Limb (tissue), 2 donors: ENCODE measurements at regions not wholly inside any gene's neighbourhood (a gene's known extent, or its start where the extent isn't known, plus 50 kb on each side); places are given as distances from the start of the nearest gene placed in this dataset.
A peak's percentile ranks its signal among the peaks of the same experiment; 100 is the strongest.
"Not testable (repeated sequence)": the region's sequence is repeated elsewhere in the genome, so short reads cannot be mapped to it uniquely, and the experiment has no call there.

Experiments used
- DNase-seq, 2 donors: peaks; one replicate each; pipeline ENCODE4 v3.0.0-alpha.2; 2016; ENCODE audit errors: extremely low spot score in 2 of 2

DNA sequence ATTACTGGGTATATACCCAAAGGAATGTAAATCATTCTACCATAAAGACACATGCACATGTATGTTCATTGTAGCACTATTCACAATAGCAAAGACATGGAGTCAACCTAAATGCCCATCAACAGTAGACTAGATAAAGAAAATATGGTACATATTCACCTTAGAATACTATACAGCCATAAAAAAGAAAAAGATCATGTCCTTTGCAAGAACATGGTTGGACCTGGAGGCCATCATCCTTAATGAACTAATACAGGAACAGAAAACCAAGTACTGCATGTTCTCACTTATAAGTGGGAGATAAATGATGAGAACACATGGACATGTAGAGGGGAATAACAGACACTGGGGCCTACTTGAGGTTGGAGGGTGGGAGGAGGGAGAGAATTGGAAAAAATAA is 133.2 kb upstream of the RASA1 start:
- DNase-seq: not testable (repeated sequence)

DNA sequence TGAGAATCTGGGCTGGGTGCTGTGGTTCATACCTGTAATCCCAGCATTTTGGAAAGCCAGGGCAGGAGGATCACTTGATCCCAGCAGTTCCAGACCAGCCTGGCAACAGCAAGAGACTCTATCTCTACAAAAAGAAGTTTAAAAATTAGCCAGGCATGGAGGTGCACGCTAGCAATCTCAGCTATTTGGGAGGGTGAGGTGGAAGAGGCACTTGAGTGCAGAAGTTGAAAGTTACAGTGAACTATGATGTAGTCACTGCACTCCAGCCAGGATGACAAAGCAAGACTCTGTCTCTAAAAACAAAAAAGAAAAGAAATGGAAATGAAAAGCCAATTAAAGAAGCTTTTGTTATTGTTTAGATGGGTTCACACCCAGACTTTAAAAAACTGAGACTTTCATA is 131.6 kb upstream of the RASA1 start:
- DNase-seq: no peak

DNA sequence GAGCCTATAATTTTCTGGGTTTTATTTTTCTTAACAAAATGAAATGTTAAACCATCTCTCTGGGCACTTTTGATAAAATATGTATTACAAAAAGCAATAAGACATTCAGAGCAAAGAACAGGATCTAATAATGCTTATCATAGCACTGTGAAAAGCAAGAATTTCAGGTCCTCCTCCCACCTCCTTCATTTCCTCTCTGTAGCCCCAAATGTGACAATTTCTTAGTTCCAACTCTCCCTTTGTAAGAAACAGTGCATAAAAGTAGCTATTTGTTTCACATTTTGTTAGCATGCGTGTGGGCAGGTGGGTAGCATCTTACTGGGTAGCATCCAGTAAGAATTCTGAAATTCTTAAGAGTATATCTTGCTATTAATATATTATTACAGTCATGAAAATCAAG is 130.9 kb upstream of the RASA1 start:
- no peak for DNase-seq

DNA sequence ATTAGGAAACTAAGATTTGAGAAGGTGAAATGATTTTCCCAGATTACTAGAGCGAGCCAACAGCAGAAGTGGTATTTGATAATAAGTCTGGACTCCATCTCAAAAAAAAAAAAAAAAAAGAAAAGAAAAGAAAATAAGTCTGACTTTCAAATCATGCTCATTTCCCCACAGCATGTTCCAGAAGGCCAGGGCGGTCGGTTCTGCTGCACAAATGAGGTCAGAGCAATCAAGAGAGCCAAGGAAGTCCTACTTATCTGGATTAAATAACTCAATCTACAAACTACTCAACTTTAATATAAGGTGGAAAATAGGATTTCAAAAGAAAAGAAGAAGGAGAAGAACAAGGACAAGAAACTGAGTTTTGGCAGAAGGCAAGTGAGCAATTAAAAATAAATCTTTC is 130.4 kb upstream of the RASA1 start:
- no peak for DNase-seq

DNA sequence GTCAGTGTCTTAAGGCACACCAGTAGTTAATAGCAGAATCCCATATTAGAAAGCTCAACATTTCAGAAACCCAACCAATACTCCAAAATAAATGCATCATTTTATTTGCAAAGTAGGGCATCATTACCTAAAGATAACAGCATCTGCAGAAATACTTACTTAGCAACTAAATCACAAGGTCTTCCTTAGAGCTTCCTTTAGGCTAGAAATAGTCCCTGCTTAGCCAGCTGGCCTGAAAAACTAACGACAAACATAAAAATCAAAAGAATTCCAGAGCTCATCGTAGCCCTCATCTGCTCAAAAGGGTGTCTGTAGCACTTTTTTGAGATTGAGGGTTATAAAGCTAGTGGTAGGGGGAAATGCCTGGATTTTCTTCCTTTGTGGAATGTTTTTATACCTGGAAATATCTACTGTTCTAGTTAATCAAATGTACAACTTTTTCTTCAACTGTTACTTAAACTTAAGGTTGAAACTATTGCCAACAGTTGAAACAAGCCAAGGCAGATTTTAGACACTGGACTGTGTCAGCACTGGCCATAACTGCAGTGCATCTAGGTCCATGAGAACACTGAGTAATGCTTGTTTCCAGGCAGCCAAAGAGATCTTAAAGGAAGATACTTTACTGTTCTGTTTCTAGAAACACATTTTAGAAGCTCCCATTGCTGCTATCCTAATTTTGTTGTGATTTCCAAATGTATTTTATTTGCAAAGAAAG is 129.4 kb upstream of the RASA1 start:
- peak in 1 of 2 donors; percentile 15 for DNase-seq

DNA sequence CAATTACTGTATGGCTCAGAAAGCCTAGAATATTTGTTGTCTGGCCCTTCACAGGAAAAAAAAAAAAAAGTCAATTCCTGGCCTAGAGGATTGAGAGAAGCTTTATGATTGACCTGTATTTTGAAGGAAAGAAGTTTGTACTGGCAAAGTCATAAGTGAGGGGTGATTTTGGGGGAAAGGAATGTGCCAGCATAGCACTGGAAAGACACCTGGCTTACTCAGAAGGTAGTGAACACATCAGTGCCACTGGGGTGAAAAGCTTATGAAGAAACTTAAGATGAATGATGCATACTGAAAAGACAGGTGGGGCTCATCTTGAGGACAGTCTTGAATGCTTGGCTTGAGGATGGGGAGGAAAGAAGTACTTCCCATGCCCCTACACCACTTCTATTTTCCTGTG is 127.9 kb upstream of the RASA1 start:
- DNase-seq: no peak

DNA sequence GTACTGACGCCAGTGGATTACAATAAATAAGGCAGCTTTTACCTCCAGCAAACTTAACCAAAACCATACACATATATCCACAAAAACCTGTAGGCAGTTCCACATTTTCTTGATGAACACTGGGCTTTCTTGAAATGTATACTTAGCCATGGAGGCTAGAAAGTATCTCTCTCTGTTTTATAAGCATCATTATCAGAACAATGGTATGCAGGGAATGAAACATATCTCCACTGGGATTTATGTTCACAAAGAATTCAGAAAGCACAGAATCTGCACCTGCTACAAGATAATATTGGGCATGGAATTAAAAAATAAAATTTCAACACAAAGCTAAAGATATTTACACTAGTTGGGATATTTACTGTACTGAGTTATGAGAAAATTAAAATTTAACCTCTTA is 126.1 kb upstream of the RASA1 start:
- no peak for DNase-seq

DNA sequence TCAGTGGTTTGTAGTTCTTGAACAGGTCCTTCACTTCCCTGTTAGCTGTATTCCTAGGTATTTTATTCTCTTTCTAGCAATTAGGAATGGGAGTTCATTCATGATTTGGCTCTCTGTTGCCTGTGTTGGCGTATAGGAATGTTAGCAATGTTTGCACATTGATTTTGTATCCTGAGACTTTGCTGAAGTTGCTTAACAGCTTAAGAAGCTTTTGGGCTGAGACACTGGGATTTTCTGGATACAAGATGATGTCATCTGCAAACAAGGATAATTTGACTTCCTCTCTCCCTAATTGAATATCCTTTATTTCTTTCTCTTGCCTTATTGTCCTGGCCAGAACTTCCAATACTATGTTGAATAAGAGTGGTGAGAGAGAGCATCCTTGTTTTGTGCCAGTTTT is 121.8 kb upstream of the RASA1 start:
- DNase-seq: not testable (repeated sequence)

DNA sequence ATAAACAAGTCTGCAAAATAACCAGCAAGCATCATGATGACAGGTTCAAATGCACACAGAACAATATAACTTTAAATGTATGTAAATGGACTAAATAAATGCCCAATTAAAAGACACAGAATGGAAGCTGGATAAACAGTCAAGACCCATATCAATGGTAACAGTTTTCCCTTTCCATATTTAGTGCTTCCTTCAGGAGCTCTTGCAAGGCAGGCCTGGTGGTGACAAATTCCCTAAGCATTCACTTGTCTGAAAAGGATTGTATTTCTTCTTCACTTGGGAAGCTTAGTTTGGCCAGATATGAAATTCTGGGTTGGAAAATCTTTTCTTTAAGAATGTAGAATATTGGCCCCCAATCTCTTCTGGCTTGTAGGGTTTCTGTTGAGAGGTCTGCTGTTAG is 120.2 kb upstream of the RASA1 start:
- no peak for DNase-seq

DNA sequence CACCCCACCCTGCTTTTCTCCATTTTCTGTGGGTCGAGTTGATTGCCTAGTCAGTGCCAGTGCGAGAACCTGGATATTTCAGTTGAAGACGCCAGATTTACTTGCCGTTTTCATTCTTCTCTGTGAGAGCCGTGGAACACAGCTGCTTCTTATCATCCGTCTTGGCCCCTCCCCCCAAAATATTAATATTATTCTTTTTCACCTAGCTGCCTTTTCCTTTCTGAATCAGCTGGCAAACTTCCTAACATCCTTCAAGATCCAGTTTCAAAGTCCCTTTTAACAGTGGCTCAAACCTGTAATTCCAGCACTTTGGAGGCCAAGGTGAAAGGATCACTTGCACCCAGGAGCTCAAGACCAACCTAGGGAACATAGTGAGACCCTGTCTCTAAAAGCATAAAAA is 117.1 kb upstream of the RASA1 start:
- DNase-seq: no peak

DNA sequence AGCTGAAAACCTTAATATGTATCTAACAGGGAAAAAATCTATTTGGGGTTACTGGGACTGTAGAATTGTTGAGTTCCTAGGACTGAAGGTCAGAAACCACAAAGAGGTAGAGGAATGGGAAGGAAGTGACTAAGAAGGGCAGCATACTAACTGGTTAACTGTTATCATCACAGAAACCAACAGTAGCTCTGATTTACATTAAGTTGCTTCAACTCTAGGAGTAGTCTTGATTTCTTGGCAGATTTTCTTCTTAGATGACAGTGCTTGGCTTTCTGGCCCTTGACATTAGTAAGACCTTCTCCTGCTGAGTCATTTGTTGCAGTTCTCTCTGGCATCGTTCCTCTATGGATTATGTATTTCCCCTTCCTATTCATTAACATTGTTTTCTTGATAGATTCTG is 116.1 kb upstream of the RASA1 start:
- DNase-seq: no peak

DNA sequence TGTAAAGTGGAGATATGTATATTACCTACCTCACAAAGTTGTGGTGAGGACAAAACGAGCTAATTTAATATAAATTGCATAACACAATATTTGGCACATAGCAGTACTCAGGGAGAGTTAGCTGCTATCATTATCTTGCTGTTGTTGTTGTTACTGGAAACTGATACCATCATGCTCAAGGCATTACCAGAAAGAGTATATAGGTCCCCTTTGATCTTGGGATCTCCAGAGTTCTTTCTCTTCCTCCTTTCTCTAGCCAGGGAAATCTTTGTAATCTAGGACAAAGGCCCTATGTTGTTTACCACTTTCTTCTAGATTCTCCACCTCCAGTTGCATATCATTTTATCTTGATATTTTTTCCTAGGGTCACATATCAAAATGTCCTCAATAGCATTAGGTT is 114.8 kb upstream of the RASA1 start:
- no peak for DNase-seq

DNA sequence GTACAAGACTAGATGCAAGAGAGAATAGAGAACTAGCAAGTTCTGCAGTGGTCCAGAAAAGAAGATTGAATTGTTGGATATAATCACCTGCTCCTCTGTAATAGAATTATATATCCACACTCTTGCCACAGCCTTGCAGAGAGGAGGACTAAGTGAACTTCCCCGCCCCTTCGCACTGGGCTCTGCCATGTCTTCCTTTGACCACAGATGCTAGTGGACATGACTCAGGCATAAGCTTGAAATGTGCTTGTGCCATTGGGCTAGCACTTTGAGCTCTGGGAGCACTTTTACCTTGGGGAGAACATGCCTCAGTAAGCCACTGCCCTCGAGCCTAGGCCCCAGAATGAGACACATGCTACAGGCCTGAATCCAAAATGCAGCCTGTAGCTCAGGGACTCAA is 113.5 kb upstream of the RASA1 start:
- DNase-seq: no peak

DNA sequence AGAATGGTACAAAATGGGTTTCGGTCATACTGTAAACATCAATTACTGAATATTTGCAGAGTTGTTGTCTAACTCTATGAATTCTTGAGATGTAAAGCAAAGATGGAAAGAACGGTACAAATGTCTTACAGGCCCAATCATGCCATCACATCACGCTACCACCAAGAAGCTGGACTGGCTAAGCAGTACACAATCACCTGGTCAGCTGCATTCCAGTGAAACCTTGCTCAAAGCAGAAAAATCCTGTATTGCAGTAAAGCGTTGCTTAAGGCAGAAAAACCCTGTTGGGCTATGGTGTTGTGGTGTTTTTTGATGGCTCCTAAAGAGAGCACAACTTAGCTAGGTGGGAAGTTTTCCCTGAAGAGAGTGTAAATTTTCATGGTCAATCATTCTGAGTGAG is 112.6 kb upstream of the RASA1 start:
- no peak for DNase-seq

DNA sequence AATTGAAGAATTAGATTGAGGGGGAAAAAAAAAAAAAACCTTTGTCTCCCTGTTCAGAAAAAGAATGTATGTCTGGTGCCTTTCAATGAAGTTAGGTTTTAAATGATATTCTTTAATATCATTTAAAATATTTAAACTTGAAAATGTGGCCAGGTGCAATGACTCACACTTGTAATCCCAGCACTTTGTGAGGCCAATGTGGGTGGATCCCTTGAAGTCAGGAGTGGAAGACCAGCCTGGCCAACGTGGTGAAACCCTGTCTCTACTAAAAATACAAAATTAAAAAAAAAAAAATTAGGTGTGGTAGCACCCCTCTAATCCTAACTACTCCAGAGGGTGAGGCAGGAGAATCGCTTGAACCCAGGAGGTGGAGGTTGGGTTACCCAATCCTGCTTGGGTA is 111.1 kb upstream of the RASA1 start:
- DNase-seq: no peak

DNA sequence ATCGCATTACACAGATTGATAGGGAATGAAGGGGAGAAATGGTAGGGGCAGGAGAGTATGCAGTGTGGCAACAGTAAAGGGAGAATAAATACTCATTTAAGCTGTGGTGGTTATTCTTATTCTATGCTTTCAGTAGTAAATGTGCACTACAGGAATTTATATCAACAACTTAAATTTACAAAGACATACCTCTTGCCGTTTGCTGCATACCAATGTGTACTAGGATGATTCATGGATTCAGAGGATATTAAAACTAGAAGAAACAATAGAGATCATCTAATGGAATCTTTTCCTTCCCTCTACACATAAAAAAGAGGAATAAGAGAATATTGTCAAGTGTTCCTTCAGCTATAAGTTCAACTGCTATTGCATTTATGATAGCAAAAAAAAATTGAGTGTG is 103.3 kb upstream of the RASA1 start:
- DNase-seq: no peak

DNA sequence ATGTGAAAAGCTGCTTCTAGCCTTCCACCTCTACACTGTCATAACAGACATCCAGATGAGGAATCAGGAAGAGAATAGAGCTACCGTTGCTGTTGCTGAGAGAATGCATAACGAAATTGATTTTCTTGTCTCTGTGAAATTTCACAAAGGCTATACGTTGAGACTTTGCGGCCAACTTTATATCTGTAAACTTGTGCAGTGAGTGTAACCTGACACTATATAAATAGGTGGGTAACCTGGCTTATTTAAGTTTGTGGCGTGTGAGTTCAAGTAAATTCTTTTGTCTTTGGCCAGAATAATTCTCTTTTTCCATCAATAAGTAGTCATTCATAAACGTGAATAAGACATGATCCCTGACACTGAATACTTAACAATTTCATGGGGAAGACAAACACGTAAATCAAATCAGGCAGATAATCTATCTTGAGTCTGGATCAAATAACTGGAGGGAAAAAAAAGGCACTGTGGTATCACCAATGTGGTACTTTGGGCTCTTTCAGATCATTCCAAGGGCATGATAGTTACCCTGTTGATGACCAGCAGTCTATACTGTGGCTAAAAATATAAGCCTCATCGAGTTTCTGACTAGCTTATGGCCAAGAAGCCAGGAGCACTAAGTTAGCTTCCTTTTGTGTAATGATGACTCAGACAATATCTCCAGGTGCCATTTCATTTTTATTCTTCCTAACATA is 98.2 kb upstream of the RASA1 start:
- no peak for DNase-seq

DNA sequence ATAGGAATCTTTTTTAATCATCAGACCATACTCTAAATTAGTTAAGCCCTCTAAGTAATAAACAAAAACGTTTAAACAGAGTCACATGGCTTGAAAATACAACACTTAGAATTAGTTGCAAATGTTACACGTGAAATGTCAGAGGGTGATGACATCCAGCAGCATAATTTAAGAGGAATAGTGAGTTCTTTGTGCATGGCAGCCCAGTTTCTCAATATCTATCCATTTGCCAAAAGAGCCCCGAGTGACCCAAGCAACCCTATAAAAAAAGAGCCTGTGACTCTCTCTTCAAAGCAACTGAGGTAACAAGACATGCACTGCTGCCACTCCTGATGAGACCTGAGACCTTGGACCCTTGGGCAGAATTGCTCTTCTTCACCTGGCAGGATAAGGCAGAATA is 96.9 kb upstream of the RASA1 start:
- DNase-seq: no peak

DNA sequence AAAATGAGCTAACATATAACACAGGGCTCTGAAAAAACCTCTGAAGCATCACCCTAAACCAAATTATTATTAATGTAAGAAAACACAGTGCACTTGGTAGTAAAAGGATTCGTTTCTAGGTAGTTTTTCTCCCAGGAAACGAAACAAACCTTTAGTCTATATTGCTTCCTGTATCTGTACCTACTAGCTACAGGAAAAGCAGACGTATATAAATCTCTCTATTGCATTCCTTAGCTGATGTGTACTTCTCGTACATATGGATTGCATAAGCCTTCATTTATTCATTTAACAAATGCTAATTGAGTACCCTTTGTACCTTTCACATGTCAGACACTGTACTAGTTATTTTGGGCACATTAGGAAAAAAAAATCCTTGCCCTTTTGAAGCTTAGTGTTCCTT is 85.0 kb upstream of the RASA1 start:
- no peak for DNase-seq

DNA sequence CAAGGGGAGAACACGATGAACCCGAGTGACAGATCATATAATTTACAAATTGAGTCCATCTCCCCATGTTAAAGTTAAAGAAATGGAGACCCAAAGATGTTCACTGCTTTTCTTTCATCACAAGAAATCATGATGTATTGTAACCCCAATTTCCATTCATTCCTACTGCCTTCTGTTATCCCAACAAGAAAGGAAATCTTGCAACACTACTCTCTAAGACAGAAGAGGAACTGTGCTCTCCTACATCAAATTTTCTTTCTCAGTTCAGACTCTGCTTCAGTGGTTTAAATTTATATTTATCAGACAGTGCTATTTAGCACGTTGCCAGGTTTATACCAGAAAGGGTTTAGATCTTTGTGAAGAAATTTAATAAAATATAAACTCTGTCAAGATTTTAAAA is 83.8 kb upstream of the RASA1 start:
- no peak for DNase-seq

DNA sequence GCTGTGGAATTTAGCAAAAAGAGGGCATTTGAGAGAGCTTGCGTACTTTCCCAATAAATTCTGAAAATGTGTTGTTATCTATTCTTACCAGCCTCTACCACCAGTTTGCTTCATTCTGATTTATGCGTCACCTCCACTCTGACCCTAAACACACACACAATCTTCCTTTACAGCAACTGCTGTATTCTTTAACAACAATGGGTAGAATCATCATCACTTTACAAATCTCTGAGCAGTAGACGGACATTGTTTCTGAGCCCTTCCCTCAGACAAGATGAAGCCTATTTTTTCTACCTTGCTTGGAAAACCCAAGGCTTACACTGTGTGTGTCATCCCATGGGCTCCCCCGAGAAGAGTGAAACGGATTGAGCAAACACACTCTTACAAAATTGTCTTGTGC is 83.1 kb upstream of the RASA1 start:
- DNase-seq: no peak

DNA sequence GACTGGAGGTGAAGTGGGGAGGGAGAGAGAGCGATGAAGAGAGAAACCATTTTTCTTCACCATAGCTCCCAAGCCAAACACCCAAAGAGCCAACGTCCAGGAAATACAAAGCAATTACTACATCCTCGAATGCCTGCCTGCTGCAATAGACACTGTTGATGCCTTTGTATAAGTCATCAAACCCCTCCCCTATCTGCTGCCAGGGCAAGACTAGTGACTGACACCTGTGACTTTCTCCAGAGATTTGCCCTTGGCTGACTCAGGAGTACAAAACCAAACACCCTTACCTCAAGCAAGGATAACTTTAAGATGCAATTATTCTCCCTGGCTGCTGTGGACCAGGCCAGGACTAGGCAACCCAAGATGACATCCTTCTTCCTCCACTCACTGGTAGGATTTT is 81.8 kb upstream of the RASA1 start:
- DNase-seq: no peak

DNA sequence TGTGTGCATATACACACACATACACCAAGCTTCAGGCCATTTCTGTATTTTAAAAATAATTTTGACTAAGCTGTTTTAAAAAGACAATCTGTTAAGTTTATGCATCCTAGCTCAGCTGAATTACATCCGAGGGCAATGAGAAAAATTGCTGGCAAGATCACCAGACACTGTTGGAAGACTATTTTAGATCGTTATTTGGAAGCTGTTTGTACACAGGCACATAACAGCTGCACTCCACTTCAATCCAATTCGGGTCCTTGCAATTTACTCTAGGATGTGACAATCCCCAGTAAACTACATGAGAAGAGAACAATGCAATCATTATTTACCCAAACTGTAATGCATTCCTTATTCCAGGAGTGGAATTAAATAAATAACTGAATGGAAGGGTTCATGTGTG is 79.3 kb upstream of the RASA1 start:
- no peak for DNase-seq

DNA sequence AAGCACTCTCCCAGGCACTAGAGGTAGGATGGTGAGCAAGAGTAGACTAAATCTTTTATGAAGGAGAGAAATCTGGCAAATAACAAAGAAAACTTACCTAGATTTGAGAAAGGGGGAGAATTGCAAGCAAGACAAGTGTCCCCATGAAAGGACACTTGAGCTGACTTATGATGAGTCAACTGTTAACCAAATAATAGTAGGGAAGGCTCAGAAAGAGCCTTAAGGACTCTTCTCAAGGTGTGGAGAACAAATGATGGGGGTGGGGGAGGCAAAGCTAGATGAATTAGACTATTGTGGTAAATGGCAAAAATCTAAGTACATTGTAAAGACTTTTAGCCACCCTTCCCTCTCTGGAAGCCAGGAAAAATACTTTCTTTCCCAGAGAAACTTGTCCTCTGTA is 77.6 kb upstream of the RASA1 start:
- DNase-seq: no peak
